ENCODE measurements at regions not wholly inside any gene's neighbourhood (a gene's known extent, or its start where the extent isn't known, plus 50 kb on each side); places are given as distances from the start of the nearest gene placed in this dataset.

DNA sequence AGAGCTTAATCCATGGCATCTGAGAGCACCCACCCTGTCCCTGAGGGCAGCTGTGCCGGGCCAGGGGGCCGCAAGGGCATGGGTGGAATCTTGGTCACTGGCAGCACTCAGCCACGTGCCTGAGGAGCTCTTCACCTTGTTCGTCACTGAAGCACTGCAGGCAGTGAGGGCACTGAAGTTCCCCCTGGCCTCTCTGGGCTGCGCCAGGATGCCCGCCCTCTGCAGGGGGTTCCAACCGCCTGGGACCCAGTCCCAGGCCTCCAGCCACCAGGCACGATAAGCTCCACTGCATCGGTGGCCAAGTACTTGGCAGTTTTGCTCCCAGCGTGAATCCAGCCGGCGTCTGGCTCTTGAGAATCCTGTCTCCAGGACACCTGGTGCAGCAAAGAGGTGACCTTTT is 96.4 kb upstream of the MED14 start:
- Histone ChIP-seq H3K27me3 (replicated peaks in 1 of 4; ENCODE audit: control extremely low read depth in 1 of 4, control insufficient read depth in 3 of 4, insufficient read depth in 4 of 4, low read length in 3 of 4) (no peaks in the 10 kb centered on the region), H3K9ac (ENCODE audit: low read length) (no peak overlapping the region), H3K4me1 (ENCODE audit: control insufficient read depth in 2 of 2, insufficient read depth in 2 of 2, low read length in 2 of 2) (no peaks in the 10 kb centered on the region), H3K4me3 (ENCODE audit: control extremely low read depth in 1 of 5, extremely low read depth in 1 of 5, insufficient read depth in 1 of 5, low read depth in 2 of 5, low read length in 4 of 5) (no peak overlapping the region), H3K79me2 (ENCODE audit: control insufficient read depth, insufficient read depth, low read length) (no peaks in the 10 kb centered on the region), H4K20me1 (ENCODE audit: control insufficient read depth, insufficient read depth, low read length, poor library complexity, severe bottlenecking) (no peaks in the 10 kb centered on the region), H2AFZ (ENCODE audit: insufficient read depth, low read depth, low read length, poor library complexity, severe bottlenecking) (no peak overlapping the region), H3K27ac (ENCODE audit: low read length in 2 of 2) (no peak overlapping the region), H3K9me3 (ENCODE audit: control extremely low read depth in 1 of 3, control insufficient read depth in 2 of 3, insufficient read depth in 1 of 3, low read length in 2 of 3) (no peaks in the 10 kb centered on the region), H3K36me3 (replicated peaks in 1 of 2; ENCODE audit: control extremely low read depth in 1 of 2, control insufficient read depth in 1 of 2, extremely low read depth in 1 of 2, insufficient read depth in 2 of 2, low read length in 1 of 2) (no peaks in the 10 kb centered on the region), H3K4me2 (replicated peaks; ENCODE audit: low read depth, low read length, poor library complexity, severe bottlenecking) (no peak overlapping the region)
- intact Hi-C loops (cut with micrococcal nuclease): no loop called here
- no peaks in the 10 kb centered on the region for H3K4me1 Mint-ChIP-seq
- WGBS (ENCODE audit: insufficient coverage): 92% methylated on average over 11 of the region's 12 CpGs
- H3K9me3 Mint-ChIP-seq (ENCODE audit: insufficient read depth): no peaks in the 10 kb centered on the region
- ChIA-PET CTCF (no interaction called here), POLR2A (no interaction called here)
- DNase-seq (no peak), ATAC-seq (ENCODE audit: low read depth) (no peak)
- H3K4me3 Mint-ChIP-seq: no peak overlapping the region
- TF ChIP-seq, protein P1, sequence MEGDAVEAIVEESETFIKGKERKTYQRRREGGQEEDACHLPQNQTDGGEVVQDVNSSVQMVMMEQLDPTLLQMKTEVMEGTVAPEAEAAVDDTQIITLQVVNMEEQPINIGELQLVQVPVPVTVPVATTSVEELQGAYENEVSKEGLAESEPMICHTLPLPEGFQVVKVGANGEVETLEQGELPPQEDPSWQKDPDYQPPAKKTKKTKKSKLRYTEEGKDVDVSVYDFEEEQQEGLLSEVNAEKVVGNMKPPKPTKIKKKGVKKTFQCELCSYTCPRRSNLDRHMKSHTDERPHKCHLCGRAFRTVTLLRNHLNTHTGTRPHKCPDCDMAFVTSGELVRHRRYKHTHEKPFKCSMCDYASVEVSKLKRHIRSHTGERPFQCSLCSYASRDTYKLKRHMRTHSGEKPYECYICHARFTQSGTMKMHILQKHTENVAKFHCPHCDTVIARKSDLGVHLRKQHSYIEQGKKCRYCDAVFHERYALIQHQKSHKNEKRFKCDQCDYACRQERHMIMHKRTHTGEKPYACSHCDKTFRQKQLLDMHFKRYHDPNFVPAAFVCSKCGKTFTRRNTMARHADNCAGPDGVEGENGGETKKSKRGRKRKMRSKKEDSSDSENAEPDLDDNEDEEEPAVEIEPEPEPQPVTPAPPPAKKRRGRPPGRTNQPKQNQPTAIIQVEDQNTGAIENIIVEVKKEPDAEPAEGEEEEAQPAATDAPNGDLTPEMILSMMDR (IDR thresholded peaks at IDR 0.05): no peak
- no peak for TF ChIP-seq EZH2 (IDR thresholded peaks at IDR 0.05; ENCODE audit: borderline replicate concordance, insufficient read depth, low read depth, low read length, poor library complexity, severe bottlenecking)
- H3K27ac Mint-ChIP-seq: no peak overlapping the region
- H3K27me3 Mint-ChIP-seq: no peaks in the 10 kb centered on the region

DNA sequence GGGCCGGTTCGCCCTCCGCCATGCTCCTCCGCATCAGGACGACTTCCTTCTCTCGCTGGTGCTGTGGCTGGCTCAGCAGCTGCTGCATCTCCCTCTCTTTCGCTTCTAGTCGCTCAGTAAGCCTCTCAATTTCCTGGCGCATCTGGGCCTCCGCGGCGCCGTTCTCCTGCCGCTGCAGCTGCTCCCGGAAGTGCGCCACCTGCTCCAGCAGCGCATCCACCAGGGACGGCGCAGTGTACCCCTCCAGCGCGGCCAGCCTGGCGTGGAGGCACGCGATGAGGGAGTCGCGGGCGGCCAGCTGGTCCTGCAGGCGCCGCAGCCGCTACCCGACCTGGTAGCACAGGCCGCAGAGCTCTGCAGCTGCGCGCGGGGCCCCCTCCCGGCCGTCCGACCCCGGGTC is 97.4 kb upstream of the MED14 start:
- no peaks in the 10 kb centered on the region for H4K20me1 ChIP-seq (ENCODE audit: control insufficient read depth, insufficient read depth, low read length, poor library complexity, severe bottlenecking)
- 96% methylated on average over 36 of the region's 39 CpGs for WGBS (ENCODE audit: insufficient coverage)
- TF ChIP-seq, protein P1 (IDR thresholded peaks at IDR 0.05): no peak
- no peak for TF ChIP-seq EZH2 (IDR thresholded peaks at IDR 0.05; ENCODE audit: borderline replicate concordance, insufficient read depth, low read depth, low read length, poor library complexity, severe bottlenecking)

More for the DNA sequence above, 97.4 kb upstream of the MED14 start:
- Histone ChIP-seq H3K4me1 (ENCODE audit: control insufficient read depth in 2 of 2, insufficient read depth in 2 of 2, low read length in 2 of 2) (no peaks in the 10 kb centered on the region), H3K27me3 (replicated peaks in 1 of 4; ENCODE audit: control extremely low read depth in 1 of 4, control insufficient read depth in 3 of 4, insufficient read depth in 4 of 4, low read length in 3 of 4) (no peaks in the 10 kb centered on the region), H3K27ac (ENCODE audit: low read length in 2 of 2) (no peak overlapping the region), H3K79me2 (ENCODE audit: control insufficient read depth, insufficient read depth, low read length) (no peaks in the 10 kb centered on the region), H3K36me3 (replicated peaks in 1 of 2; ENCODE audit: control extremely low read depth in 1 of 2, control insufficient read depth in 1 of 2, extremely low read depth in 1 of 2, insufficient read depth in 2 of 2, low read length in 1 of 2) (no peaks in the 10 kb centered on the region), H2AFZ (ENCODE audit: insufficient read depth, low read depth, low read length, poor library complexity, severe bottlenecking) (no peak overlapping the region), H3K4me2 (replicated peaks; ENCODE audit: low read depth, low read length, poor library complexity, severe bottlenecking) (no peak overlapping the region), H3K9me3 (ENCODE audit: control extremely low read depth in 1 of 3, control insufficient read depth in 2 of 3, insufficient read depth in 1 of 3, low read length in 2 of 3) (no peaks in the 10 kb centered on the region), H3K4me3 (ENCODE audit: control extremely low read depth in 1 of 5, extremely low read depth in 1 of 5, insufficient read depth in 1 of 5, low read depth in 2 of 5, low read length in 4 of 5) (no peak overlapping the region), H3K9ac (ENCODE audit: low read length) (no peak overlapping the region)
- intact Hi-C loops (cut with micrococcal nuclease): no loop called here
- Mint-ChIP-seq H3K4me1 (no peaks in the 10 kb centered on the region), H3K27ac (no peak overlapping the region), H3K4me3 (no peak overlapping the region), H3K27me3 (no peaks in the 10 kb centered on the region), H3K9me3 (ENCODE audit: insufficient read depth) (no peaks in the 10 kb centered on the region)
- ChIA-PET POLR2A (no interaction called here), CTCF (interaction anchor here (0.6 kb wide), 1 partner anchor 133 kb away, joined by 3 read pairs; no protein-coding TSS in a partner anchor)
- DNase-seq: no peak
- ATAC-seq (ENCODE audit: low read depth): no peak

All from B cell (primary cell).